NCI-H2196 treated with DMSO at 0.1 percent for 48 hours (cell line): ENCODE measurements at regions not wholly inside any gene's neighbourhood (a gene's known extent, or its start where the extent isn't known, plus 50 kb on each side); places are given as distances from the start of the nearest gene placed in this dataset.
"Not testable (repeated sequence)": the region's sequence is repeated elsewhere in the genome, so short reads cannot be mapped to it uniquely, and the experiment has no call there.

Experiments used
- DNase-seq: peaks from one replicate; lab custom pipeline; 2025; ENCODE audit not compliant: unreplicated experiment; lab: John Stamatoyannopoulos, UW

DNA sequence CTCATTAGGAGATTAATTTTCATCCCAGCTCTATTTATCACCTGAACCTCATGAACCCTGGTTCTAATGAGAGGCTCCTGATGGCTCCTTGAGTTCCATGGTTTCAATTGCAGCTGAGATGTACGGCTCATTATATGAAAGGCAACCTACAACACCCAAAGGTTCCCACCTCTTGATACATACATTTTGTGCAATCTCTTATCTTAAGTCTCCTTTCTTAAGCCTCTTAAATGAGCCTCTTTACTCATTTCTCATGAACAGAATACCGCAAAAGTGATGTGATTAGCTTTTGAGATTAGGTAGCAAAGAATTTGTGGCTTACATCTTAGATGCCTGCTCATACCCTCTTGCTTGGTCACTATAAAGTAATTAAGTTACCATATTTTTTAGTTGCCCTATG is 1964.0 kb upstream of the CDH6 start:
- DNase-seq = no peak

DNA sequence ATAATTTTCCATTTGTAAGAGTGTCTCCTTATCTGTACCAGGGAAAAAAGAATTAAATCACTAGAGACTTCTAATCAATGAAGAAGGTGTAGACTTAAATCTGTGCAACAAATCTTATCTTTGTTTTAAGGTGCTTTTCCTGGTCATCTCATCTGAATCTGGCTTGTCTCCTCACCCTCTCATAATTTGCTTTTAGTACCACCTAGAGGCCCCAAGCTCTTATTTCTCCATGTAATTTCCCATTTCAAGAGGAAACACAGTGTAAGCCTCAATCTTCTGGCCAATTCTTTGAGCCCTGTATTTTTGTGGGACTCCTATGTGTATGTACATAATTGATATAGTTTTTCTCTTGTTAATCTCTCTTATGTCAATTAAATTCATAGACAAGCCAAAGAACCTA is 1975.3 kb upstream of the CDH6 start:
- no peak for DNase-seq

DNA sequence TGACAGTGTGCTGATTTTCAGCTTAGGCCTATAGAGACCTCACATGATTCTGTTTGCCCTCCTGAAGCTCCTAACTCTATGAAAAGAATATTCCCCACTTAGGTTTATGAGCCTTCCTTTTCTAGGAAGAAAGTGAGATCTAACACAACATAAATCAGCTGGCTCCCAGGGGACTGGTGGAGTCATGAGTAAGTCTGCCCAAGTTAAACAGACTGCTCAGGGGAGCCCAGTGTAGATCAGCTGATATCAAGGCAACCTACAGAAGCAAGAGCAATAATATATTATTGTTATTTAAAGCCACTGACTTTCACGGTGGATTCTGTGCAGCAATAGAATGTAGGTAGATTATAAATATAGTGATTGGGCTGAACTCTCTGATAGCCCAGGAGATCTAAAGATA is 1978.6 kb upstream of the CDH6 start:
- no peak for DNase-seq

DNA sequence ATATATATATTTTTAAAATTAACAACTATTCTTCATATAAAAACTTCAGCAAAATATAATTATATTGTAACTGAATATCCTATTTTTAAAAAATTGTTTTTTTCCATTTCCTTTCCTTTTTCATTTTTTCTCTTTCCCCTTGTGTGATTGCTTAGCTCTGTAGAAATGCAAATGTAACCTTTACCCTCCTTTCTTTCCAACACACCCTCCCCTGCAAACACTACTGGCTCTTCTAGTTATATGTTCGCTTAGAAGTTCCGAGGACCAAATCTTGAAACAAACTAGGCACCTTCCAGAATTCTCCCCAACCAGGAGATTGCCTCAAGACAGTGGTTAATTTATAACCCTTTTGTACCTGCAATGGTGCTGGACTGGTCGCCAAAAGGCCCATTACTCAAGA is 1980.0 kb upstream of the CDH6 start:
- no peak for DNase-seq

DNA sequence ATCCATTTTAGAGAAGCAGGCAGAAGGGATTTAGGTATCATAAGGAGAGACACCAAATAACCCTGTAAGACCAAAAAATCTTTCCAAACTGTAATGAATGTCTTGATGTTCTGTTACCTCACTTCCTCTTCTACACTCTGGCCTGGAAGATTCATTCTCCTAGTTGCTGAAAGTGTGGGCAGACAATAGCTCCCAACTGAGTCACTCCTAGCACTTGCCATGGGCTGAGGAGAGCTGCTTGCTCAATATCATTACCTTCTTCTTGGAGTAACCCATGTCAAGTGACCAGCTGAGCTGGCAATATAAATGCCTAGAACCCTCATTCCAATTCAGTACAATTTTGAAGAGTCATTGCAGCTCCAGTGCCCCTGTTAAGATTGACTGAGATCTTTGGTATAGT is 1985.5 kb upstream of the CDH6 start:
- no peak for DNase-seq

DNA sequence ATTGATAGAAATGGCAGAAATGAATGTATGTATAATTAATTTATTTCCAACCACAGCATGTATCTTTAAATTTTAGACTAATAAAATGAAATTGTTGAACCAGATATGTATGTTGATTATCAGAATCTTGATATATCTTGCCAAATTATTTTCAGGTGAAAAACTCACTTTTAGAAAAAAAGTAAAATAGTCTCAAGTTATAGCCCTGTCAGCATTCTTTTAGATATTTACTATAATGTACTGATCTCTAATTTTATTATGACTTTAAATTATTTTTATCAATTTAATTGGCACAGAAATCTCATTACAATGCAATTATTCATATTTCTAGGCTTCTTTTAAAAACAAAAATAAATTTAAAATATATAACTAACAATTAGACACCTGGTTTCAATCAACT is 1990.4 kb upstream of the CDH6 start:
- DNase-seq = no peak

DNA sequence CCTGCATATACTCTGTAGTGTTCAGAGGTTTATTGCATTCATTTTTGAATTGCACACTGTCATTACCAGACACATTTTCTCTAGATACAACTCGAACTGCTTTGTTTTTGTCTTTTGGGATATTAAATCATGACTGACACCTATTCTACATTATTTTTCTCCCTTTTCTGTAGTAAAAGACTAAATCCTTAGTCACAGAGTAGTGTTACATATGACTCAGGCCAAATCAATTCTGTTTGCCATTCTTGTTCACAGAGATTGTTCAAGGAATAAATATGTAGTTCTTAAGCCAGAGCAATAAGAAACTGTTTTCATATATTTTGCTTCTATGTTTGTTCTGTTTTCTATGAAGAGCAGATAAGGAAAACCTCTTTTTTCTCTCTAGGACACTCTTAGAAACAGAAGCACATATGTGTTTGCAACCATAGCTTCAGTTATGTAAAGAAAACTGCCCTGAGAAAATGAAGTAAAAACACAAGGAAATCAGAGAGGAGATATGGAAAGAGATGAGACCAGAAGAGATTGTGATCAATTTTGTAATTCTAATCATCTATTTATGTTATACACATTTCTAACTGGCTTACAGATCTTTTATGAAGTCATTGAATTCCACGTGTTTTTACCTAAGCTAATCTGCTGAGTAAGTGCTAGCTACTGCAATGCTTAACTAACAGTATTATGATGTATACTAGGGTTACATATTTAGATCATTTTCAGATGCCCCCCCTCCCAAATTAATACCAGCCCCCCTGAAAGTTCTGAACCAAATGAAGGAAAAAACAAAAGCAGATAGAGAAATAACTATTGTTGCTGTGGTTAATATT is 1995.6 kb upstream of the CDH6 start:
- no peak for DNase-seq

DNA sequence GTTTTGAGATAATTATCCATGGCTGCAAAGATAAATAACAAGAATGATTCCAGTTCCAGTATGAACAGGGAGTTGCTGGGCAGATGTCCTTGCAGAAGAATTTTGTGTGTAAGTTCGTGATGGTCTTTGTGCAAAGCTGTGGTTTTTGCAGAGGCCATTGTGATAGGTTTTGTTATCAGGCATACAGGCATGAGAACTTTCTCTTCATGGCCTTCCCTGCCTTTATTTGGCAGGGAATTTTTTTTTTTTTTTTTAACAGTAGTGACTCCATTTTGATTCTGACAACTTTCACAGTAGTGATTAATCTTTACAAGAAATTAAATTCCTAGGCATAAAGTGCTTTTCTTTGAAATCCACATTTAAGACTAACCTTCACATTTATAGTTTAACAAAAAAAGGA is 1999.5 kb upstream of the CDH6 start:
- no peak for DNase-seq

DNA sequence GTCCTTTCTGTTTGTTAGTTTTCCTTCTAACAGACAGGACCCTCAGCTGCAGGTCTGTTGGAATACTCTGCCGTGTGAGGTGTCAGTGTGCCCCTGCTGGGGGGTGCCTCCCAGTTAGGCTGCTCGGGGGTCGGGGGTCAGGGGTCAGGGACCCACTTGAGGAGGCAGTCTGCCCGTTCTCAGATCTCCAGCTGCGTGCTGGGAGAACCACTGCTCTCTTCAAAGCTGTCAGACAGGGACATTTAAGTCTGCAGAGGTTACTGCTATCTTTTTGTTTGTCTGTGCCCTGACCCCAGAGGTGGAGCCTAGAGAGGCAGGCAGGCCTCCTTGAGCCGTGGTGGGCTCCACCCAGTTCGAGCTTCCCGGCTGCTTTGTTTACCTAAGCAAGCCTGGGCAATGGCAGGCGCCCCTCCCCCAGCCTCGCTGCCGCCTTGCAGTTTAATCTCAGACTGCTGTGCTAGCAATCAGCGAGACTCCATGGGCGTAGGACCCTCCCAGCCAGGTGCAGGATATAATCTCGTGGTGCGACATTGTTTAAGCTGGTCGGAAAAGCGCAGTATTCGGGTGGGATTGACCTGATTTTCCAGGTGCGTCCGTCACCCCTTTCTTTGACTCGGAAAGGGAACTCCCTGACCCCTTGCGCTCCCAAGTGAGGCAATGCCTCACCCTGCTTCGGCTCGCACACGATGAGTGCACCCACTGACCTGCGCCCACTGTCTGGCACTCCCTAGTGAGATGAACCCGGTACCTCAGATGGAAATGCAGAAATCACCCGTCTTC is 2002.0 kb upstream of the CDH6 start:
- not testable (repeated sequence) for DNase-seq

DNA sequence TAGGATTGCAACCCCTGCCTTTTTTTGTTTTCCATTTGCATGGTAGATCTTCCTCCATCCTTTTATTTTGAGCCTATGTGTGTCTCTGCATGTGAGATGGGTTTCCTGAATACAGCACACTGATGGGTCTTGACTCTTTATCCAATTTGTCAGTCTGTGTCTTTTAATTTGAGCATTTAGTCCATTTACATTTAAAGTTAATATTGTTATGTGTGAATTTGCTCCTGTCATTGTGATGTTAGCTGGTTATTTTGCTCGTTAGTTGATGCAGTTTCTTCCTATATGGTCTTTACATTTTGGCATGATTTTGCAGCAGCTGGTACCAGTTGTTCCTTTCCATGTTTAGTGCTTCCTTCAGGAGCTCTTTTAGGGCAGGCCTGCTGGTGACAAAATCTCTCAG is 2003.1 kb upstream of the CDH6 start:
- not testable (repeated sequence) for DNase-seq

DNA sequence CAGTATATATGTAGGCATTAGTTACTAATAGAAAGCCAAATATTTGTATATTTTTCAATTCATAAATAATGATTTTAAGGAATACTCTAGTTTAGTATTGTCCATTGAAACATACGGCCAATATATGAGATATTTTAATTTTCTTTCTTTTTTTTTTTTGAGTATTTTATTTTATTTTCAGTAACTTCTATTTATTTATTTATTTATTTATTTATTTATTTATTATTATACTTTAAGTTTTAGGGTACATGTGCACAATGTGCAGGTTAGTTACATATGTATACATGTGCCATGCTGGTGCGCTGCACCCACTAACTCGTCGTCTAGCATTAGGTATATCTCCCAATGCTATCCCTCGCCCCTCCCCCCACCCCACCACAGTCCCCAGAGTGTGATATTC is 2007.1 kb upstream of the CDH6 start:
- not testable (repeated sequence) for DNase-seq

DNA sequence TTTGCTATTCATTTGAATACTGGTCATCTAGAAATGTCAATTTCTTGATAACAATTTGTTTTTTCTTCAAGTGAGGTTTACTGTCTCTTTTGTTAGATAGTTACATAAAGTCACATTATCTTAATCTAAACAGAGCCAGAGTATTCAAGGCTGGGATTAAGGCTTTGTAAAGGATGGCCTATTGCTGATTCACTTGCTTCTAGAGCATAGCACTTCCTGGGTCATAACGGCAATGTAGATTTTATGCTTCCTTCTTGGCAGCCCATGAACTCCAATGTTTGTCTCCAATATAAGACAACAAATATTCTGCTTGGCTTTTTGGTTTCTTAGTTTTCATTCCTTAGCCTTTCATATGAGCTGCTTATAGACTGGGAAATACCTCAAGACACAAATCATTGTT is 2007.9 kb upstream of the CDH6 start:
- no peak for DNase-seq

DNA sequence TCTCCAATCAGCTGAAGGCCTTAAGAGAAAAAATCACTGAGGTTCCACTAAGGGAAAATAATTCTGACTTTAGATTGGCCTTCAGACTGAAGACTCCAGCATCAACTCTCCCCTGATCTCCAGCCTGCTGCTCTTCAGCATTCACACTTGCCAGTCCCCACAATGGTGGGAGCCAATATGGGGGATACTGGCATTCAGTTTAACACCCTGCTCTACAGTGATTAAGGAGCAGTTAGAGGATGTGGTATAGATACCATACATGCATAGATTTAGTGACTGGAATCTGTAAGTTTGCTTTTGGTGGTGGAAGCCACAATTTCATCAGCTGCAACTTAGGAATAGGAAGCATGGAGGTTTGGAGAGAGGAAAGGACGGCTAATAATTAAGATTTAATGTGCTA is 2017.7 kb upstream of the CDH6 start:
- no peak for DNase-seq

DNA sequence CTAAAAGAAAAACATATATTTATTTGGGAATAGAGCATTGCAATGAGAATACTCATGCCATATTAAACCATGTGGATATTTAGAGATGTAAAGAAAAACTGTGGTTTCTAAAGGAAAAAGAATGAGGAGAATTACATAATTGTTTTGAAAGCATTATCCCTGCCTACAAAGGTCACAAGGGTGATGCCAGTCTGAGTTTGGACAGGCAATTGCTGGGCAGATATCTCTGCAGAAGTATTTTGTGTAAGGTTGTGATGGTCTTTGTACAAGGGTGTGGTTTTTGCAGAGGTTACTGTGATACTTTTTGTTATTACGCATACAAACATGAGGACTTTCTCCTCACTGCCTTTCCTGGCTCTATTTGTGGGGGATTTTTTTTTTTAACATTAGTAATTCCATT is 2022.9 kb upstream of the CDH6 start:
- DNase-seq = no peak

DNA sequence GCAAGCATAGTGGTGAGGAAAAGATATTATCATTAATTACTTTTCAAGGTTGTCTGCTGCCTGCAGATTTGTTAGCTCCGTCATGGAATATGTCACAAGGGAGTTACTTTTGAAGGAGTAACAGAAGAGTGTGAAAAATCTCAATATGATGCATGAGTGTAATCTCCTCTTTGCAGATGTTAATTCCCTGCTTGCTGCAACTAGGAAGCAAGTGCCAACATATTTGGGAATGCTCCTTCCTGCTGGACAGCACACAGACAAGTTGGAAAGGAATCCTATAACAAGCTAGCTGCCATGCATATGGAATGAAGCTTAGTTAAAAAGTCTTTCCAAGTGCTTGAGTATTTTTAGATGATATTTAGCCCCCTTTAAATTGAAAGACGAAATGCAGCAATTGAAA is 2023.6 kb upstream of the CDH6 start:
- DNase-seq = no peak

DNA sequence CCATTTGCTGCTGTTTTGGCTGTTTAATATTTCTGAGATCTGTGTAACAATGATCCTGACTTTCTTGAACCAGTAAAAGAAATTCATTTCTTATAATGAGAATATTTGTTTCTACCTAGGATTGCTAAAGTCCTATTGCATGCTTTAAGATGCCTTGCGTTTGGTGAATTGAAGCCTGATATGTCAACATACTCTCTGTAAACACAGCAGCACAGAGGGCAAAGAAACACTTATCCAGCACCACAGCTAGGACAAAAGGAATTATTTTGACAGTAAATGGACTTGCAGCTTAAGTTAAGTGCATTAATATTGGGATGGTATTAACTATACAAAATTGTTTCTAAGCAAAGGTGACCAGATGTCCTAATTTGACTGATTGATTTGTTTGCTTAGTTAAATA is 2031.2 kb upstream of the CDH6 start:
- no peak for DNase-seq

DNA sequence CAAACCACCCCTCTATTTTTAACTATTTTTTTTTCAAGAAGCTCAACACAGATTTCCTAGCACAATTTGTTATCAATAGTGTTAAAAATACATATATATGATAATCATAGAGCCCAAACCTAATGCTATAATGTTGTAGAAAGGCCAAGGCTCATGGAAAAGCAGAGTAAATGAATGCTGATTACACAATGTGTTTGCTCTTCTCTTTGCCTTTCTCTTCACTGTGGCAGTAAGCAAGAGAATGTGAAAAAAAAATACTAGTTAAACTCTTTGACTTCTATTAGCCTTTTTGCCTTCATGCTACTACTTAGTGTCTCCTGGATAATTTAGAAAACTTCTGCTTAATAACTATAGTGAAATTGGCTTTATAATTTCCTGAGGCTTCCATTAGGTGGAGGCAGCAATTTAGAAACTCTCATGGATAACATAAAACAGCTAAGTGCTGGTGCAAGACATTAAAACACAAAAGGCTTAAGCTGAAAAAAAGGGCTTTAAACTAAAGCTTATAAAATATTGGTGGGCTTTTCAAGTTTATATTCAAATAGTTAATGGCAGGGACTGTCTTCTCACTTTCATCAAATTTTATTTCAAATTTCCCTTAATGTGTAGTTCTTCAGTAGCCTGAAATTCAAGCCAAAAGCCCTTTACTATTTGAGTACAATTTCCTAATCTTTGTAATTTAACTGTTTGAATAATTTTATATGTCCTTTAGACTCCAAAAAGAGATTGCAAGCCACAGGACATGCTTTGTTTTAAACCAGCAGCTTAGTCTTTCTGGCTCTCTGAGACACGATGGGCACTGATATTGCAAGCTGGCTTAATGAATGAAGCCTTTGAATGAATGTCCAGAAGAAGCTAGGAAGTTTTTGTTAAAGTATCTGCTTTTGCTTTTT is 2031.8 kb upstream of the CDH6 start:
- no peak for DNase-seq

DNA sequence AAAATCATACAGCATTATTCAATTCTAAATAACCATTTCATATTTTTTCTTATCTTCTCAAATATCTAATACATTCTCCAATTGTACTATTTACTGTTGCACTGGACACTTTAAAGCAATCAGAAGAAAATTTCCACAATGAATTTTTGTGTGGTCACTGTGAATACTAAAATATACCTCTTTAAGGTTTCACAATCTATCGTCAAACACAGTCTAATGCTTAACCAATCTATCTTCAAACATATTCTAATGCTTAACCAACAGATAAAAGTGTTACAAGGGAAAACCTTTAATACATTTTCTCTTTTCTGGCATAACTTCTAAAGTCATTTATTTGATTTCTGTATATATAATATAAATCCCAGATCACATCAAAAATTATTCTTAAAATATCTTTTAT is 2035.5 kb upstream of the CDH6 start:
- DNase-seq = no peak

DNA sequence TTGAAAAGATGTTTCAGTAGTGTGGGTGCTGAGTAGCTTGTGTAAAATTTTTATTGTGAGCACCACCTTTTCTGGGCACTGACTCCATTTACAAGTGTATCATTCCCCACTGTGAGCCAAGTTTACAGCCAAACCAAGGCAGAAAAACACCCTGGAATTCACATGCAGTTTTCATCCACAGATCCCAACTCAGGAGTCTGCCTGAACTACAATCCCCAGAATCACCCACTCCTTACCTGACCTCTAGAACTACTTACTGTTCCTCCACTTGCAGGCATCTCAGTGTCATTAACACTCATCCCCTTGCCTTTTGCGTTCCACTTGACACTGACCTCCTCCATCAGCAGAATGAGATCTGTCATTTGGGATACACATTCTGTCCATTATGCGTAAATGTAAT is 2042.6 kb upstream of the CDH6 start:
- DNase-seq = no peak

DNA sequence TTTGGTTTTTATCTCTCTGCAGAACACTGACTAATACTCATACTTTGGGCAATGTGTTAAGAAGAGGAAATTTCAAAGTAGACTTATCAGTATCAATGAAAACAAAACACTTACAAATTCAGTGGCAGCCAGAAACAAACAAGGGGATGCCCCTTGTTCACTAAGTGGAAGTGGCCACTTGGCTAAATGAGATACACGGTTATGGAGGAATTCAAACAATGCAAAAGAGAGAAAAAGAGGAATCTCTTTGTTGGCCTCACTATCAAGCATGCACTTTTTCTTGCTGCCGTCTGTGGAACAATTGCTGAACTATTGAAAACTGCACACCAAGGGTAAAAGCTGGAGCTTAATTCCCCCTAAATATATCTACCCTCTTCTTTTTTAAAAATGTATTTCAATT is 2044.9 kb upstream of the CDH6 start:
- DNase-seq = no peak

DNA sequence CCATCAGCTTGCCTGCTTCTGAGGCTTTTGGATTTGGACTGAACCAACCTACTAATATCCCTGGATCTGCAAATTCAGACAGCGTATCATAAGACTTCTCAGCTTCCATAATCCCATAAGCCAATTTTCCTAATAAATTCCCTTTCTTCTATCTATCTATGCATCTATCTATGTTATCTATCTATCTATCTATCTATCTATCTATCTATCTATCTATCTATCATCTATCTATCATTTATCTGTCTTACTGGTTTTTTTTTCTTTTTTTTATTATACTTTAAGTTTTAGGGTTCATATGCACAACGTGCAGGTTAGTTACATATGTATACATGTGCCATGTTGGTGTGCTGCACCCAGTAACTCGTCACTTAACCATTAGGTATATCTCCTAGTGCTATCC is 2045.4 kb upstream of the CDH6 start:
- no peak for DNase-seq

DNA sequence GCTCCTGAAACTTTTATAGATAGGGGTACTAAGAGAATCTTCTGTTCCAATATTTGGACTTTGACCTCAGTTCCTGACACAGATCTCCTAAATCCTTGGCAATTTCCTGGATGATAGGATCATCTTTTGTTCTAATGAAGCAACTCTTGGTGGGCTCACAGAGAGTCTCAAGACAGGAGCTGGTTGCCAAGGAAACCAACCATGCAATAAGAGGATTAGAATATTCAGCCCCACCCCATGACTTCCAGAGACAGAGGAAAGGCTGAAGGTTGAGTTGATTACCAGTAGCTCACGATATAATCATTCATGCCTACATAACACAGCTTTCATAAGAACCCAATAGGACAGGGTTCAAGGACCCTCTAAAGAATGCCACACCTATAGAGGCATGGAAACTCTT is 2050.2 kb upstream of the CDH6 start:
- no peak for DNase-seq
